IMR-90 (cell line): ENCODE measurements at regions not wholly inside any gene's neighbourhood (a gene's known extent, or its start where the extent isn't known, plus 50 kb on each side); places are given as distances from the start of the nearest gene placed in this dataset.

Experiments
- CEBPB ChIP-seq: IDR thresholded peaks from 2 replicates; pipeline ENCODE4 v1.6.1; 2012; ENCODE audit warnings: low read depth, low read length, improper control_type of control experiment
- FOS ChIP-seq: fragments of 150-350 bp; IDR thresholded peaks from 2 replicates; pipeline ENCODE4 v1.6.1; 2016; ENCODE audit warnings: low read depth, low read length
- MAFK ChIP-seq: IDR thresholded peaks from 2 replicates; pipeline ENCODE4 v1.6.1; 2012; ENCODE audit warnings: low read depth, low read length, improper control_type of control experiment
- MAZ ChIP-seq: IDR thresholded peaks from 2 replicates; pipeline ENCODE4 v1.6.1; 2012; ENCODE audit warnings: low read depth, mild to moderate bottlenecking, low read length, improper control_type of control experiment, moderate library complexity, borderline replicate concordance
- NFE2L2 ChIP-seq: fragments of 150-350 bp; IDR thresholded peaks from 2 replicates; pipeline ENCODE4 v1.6.1; 2016; ENCODE audit warnings: low read depth, mild to moderate bottlenecking, low read length
- POLR2A ChIP-seq: IDR thresholded peaks from 2 replicates; pipeline ENCODE4 v1.6.1; 2012; ENCODE audit warnings: mild to moderate bottlenecking, low read depth, low read length
- RAD21 ChIP-seq: IDR thresholded peaks from 2 replicates; pipeline ENCODE4 v1.6.1; 2012; ENCODE audit warnings: low read length, improper control_type of control experiment
- RCOR1 ChIP-seq: IDR thresholded peaks from 2 replicates; pipeline ENCODE4 v1.6.1; 2012; ENCODE audit warnings: mild to moderate bottlenecking, low read length, improper control_type of control experiment; ENCODE audit not compliant: insufficient replicate concordance
- RFX5 ChIP-seq: IDR thresholded peaks from 2 replicates; pipeline ENCODE4 v1.8.0; 2012; ENCODE audit warnings: low read depth, mild to moderate bottlenecking, low read length, moderate library complexity
- SMC3 ChIP-seq: fragments of 150-350 bp; IDR thresholded peaks from 2 replicates; pipeline ENCODE4 v1.6.1; 2016; ENCODE audit warnings: low read depth, mild to moderate bottlenecking, antibody characterized with exemption, low read length, moderate library complexity
- TF ChIP-seq, protein P1 (sequence below): fragments of 150-350 bp; IDR thresholded peaks from 2 replicates; pipeline ENCODE4 v1.6.1; 2017; ENCODE audit warnings: mild to moderate bottlenecking, antibody characterized with exemption, low read length, low read depth
- TF ChIP-seq, protein P2 (sequence below): conservative IDR thresholded peaks from 2 replicates; pipeline ENCODE4 v1.5.1; 2012; ENCODE audit warnings: mild to moderate bottlenecking, low read depth, low read length, improper control_type of control experiment
- TF ChIP-seq, protein P3 (sequence below): fragments of 150-350 bp; IDR thresholded peaks from 2 replicates; pipeline ENCODE4 v1.6.1; 2016; ENCODE audit warnings: low read depth, mild to moderate bottlenecking, low read length, moderate library complexity, borderline replicate concordance

DNA sequence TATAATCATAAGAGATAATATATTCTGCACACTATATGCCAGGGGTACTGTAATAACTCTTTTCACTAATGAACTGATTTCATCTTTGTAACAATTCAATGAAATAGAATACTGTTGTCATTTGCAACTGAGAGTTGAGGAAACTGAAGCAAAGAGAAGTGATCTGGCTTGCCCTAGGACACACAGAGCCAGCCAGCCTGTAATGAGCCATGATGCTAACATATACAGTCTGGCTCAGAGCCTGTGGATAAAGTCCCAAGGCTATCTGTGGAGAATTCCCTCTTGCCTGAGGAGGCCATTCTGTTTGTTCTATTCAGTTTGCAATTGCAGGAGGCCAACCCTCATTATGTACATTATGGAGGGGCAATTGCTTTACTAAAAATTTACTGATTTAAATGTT lies 241.3 kb downstream of the CXCL12 start:
- TF ChIP-seq, protein P1, sequence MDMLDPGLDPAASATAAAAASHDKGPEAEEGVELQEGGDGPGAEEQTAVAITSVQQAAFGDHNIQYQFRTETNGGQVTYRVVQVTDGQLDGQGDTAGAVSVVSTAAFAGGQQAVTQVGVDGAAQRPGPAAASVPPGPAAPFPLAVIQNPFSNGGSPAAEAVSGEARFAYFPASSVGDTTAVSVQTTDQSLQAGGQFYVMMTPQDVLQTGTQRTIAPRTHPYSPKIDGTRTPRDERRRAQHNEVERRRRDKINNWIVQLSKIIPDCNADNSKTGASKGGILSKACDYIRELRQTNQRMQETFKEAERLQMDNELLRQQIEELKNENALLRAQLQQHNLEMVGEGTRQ: no peak
- TF ChIP-seq, protein P2, sequence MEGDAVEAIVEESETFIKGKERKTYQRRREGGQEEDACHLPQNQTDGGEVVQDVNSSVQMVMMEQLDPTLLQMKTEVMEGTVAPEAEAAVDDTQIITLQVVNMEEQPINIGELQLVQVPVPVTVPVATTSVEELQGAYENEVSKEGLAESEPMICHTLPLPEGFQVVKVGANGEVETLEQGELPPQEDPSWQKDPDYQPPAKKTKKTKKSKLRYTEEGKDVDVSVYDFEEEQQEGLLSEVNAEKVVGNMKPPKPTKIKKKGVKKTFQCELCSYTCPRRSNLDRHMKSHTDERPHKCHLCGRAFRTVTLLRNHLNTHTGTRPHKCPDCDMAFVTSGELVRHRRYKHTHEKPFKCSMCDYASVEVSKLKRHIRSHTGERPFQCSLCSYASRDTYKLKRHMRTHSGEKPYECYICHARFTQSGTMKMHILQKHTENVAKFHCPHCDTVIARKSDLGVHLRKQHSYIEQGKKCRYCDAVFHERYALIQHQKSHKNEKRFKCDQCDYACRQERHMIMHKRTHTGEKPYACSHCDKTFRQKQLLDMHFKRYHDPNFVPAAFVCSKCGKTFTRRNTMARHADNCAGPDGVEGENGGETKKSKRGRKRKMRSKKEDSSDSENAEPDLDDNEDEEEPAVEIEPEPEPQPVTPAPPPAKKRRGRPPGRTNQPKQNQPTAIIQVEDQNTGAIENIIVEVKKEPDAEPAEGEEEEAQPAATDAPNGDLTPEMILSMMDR: no peak
- TF ChIP-seq POLR2A (no peak), CEBPB (no peak), SMC3 (no peak), FOS (no peak), RAD21 (no peak), RCOR1 (no peak), NFE2L2 (no peak), MAZ (no peak), MAFK (no peak), RFX5 (no peak)
- TF ChIP-seq, protein P3, sequence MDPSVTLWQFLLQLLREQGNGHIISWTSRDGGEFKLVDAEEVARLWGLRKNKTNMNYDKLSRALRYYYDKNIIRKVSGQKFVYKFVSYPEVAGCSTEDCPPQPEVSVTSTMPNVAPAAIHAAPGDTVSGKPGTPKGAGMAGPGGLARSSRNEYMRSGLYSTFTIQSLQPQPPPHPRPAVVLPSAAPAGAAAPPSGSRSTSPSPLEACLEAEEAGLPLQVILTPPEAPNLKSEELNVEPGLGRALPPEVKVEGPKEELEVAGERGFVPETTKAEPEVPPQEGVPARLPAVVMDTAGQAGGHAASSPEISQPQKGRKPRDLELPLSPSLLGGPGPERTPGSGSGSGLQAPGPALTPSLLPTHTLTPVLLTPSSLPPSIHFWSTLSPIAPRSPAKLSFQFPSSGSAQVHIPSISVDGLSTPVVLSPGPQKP: no peak
